ENCODE measurements at regions not wholly inside any gene's neighbourhood (a gene's known extent, or its start where the extent isn't known, plus 50 kb on each side); places are given as distances from the start of the nearest gene placed in this dataset.

DNA sequence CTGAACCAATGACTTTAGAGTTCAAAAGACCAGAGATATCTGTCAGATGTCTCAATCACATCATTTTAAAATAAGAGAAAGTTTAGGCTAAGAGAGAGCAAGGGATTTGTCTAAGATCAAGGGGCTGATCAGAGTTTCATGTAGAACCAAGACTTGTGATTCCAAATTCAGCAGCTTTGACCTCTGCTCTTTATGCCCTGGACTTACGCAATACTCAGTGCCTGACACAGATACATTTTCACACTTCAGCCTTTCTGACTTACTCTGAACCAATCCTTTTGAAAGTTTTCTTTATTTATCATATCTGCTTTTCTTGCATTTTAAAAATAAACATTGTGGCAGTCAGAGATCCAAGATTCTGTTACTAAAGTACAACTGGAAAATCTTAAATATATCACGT lies 428.0 kb downstream of the PLPP3 start:
- TF ChIP-seq KAT8 (CRISPR knock-in tag; IDR thresholded peaks at IDR 0.05) (no peak), PHF20 (CRISPR knock-in tag; IDR thresholded peaks at IDR 0.05) (no peak)
